ENCODE measurements at regions not wholly inside any gene's neighbourhood (a gene's known extent, or its start where the extent isn't known, plus 50 kb on each side); places are given as distances from the start of the nearest gene placed in this dataset.

DNA sequence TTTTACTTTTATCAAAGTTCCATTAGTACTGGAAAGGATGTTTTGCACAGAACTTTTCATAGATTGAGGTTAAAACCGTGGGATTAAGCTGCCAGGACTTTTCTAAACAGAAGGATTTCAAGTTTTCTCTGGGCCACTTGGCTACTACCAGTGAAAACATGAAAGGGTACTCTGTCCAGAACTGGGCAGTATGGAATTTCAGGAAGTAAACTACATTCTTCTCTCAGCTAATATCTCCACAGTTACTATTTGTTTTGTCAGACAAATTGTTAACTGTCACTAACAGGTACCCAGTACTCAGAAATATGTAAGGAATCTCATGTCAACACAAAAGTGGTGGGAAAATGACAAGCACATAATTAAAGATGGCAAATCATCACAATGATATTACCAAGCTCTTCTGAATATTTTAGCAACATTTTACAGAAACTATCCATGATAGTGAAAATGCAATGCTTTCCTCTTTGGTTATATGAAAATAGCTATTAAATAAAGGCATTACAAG lies 454.4 kb downstream of the C4orf33 start:
- TF ChIP-seq, protein P1, sequence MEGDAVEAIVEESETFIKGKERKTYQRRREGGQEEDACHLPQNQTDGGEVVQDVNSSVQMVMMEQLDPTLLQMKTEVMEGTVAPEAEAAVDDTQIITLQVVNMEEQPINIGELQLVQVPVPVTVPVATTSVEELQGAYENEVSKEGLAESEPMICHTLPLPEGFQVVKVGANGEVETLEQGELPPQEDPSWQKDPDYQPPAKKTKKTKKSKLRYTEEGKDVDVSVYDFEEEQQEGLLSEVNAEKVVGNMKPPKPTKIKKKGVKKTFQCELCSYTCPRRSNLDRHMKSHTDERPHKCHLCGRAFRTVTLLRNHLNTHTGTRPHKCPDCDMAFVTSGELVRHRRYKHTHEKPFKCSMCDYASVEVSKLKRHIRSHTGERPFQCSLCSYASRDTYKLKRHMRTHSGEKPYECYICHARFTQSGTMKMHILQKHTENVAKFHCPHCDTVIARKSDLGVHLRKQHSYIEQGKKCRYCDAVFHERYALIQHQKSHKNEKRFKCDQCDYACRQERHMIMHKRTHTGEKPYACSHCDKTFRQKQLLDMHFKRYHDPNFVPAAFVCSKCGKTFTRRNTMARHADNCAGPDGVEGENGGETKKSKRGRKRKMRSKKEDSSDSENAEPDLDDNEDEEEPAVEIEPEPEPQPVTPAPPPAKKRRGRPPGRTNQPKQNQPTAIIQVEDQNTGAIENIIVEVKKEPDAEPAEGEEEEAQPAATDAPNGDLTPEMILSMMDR (IDR thresholded peaks at IDR 0.05): no peak
- DNase-seq (ENCODE audit: low spot score) (no peak), ATAC-seq (ENCODE audit: low FRiP score) (no peak)

DNA sequence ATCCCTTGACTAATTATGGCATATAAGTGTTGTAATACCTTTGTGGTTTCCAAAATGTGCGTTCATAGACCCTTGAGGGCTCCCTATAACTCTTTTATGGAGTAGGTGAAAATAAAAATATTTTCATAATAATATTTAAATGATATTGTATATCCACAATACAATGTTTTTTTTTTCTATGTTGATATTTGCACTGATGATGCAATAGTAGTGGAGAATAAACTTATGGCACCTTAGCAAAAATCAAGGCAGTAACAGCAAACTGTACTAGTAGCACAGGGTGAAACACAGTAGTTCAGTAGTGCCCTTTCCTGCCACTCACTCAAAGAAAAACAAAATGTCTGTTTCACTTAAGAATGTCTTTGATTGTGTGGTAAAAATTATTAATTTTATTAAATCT lies 465.3 kb downstream of the C4orf33 start:
- TF ChIP-seq, protein P1 (IDR thresholded peaks at IDR 0.05): no peak
- ATAC-seq (ENCODE audit: low FRiP score): no peak
- no peak for DNase-seq (ENCODE audit: low spot score)

DNA sequence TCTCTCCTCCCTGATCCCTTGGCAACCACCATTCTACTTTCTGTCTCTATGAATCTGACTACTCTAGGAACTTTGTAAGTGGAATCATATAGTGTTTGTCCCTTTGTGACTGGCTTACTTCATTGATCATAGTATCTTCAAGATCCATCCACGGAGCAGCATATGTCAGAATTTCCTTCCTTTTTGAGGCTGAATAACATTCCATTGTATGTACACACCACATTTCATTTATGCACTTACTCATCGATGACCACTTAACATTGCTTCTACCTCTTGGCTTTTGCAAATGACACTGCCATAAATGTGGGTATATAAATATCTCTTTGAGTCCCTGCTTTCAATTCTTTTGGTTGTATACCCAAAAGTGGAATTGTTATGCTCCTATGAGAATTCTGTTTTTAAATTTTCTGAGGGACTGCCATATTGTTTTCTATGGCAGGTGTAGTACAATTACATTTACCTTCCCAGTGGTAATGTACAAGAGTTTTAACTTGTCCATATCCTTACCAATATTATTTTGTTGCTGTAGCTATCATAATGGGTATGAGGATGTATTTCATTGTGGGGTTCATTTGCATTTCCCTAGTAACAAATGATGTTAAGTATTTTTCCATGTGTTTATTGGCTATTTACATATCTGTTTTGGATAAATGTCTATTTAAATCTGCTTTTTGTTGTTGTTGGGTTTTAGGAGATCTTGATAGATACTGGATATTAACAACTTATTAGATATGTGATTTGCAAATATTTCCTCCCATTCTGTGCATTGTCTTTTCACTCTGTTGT lies 466.1 kb downstream of the C4orf33 start:
- DNase-seq (ENCODE audit: low spot score): no peak
- TF ChIP-seq, protein P1 (IDR thresholded peaks at IDR 0.05): no peak
- ATAC-seq (ENCODE audit: low FRiP score): no peak

DNA sequence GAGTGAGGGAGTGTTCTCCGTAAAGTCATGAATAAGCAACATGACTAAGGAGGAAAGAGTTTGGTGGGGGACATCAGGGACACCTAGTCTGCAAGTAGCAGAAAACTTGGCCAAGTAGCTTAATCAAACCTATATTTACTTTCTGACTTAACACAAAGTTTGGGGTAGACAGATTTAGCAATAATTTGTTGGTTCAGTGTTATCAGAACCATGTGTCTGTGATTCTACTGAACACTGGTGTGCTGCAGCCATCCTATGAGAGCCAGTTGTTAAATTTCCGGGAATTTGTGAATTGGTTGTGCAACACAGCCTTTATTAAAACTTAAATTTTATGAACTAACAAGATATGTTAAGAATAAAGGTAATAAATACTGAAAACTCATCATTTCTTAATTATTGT lies 469.3 kb downstream of the C4orf33 start:
- no peak for ATAC-seq (ENCODE audit: low FRiP score)
- no peak for DNase-seq (ENCODE audit: low spot score)
- TF ChIP-seq, protein P1 (IDR thresholded peaks at IDR 0.05): no peak

DNA sequence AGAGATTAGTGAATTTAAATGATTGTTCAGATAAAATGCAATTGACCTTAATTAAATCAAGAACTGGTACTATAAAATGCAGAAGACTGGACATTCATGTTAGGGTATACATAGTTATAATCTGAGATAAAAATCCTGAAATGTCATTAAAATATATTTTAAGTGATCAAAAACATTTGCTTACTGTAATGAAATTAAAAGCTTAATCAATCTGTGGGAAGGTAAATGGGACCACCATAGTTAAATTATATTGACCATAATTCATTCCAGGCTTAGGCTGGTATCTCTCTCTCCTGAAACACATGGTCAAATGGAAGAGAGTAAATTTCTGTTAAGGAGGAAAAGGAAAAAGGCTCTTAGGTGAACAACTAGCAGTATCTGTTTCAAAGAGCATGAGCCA lies 474.4 kb downstream of the C4orf33 start:
- DNase-seq (ENCODE audit: low spot score) (no peak), ATAC-seq (ENCODE audit: low FRiP score) (no peak)
- TF ChIP-seq, protein P1 (IDR thresholded peaks at IDR 0.05): no peak

DNA sequence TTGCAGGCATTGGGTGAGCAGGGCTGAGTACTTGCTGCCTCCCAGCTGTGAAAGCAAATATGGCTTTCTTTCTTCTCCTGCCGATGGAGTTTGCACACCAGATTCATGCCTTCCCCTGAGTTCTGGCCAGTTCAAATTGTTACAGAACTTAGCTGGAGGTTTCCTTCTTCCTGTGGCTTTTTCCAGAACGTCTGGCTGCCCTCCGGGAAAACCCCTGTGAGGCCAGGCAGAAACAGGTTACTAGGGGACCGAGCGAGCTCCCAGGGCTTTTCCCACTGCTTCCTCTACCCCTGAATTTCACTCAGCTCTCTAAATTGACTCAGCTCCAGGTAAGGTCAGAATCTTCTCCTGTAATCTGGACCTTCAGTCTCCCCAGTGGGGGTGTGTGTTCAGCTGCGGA lies 482.4 kb downstream of the C4orf33 start:
- ATAC-seq (ENCODE audit: low FRiP score) (no peak), DNase-seq (ENCODE audit: low spot score) (no peak)
- TF ChIP-seq, protein P1 (IDR thresholded peaks at IDR 0.05): no peak

DNA sequence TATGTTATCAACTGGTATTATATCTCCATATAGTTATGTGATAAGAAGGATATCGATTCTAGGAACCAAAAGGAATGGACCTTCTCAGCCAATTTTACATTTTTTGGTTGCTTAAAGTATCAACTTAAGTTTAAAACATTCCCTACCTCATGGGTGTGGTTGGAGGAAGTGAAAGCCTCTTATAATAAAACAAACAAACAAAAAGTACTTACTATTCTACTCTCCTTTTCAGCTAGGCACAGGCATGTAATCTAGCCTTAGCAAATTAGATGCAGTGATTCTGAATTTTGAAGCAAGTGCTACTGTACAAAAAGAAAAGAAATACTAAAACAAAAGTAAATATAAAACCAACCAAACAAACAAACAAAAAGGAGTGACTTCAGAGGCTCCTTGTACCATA lies 485.4 kb downstream of the C4orf33 start:
- no peak for ATAC-seq (ENCODE audit: low FRiP score)
- DNase-seq (ENCODE audit: low spot score): no peak
- TF ChIP-seq, protein P1 (IDR thresholded peaks at IDR 0.05): no peak

Measured in omental fat pad (tissue), 3 donors.